A549 (cell line): ENCODE measurements at regions not wholly inside any gene's neighbourhood (a gene's known extent, or its start where the extent isn't known, plus 50 kb on each side); places are given as distances from the start of the nearest gene placed in this dataset.

ENCODE experiments used
- CEBPB ChIP-seq, 2 experiments: fragments of >200 bp in 1 of 2; sonication (Bioruptor Twin) in 1 of 2; formaldehyde crosslinking in 1 of 2; IDR thresholded peaks; 2 replicates each; pipeline ENCODE4 v1.6.1; 2012 to 2016
- CHD2 ChIP-seq: fragments of 150-350 bp; IDR thresholded peaks from 2 replicates; pipeline ENCODE4 v1.6.1; 2014; ENCODE audit warnings: low read length; ENCODE audit not compliant: partially characterized antibody
- EP300 ChIP-seq, 2 experiments: fragments of >200 bp; sonication (Bioruptor Twin); formaldehyde crosslinking; IDR thresholded peaks; 2 replicates in 1 of 2; 3 replicates in 1 of 2; pipeline ENCODE4 v1.6.1; 2016 to 2017
- ESRRA ChIP-seq: fragments of 150-350 bp; IDR thresholded peaks from 2 replicates; pipeline ENCODE4 v1.6.1; 2014; ENCODE audit warnings: mild to moderate bottlenecking, low read length, borderline replicate concordance
- HOXB13 ChIP-seq: fragments of 250-450 bp; sonication (Bioruptor Pico); IDR thresholded peaks from 2 replicates; pipeline ENCODE4 v1.5.0; 2020; ENCODE audit warnings: low read depth, mild to moderate bottlenecking, moderate library complexity
- JUN ChIP-seq, 2 experiments: fragments of >200 bp; sonication (Bioruptor Twin); formaldehyde crosslinking; IDR thresholded peaks; 2 replicates in 1 of 2; 3 replicates in 1 of 2; pipeline ENCODE4 v1.6.1; 2016 to 2017
- MAZ ChIP-seq: fragments of 150-350 bp; IDR thresholded peaks from 2 replicates; pipeline ENCODE4 v1.6.1; 2014; ENCODE audit warnings: antibody characterized with exemption, low read depth, low read length, borderline replicate concordance
- POLR2A ChIP-seq: IDR thresholded peaks from 2 replicates; pipeline ENCODE4 v1.6.1; 2012; ENCODE audit warnings: mild to moderate bottlenecking, low read length
- RARB ChIP-seq: fragments of 250-450 bp; sonication (Bioruptor Pico); IDR thresholded peaks from 2 replicates; pipeline ENCODE4 v1.8.0; 2021; ENCODE audit warnings: mild to moderate bottlenecking, moderate library complexity
- ZNF302 ChIP-seq: fragments of 250-450 bp; sonication (Bioruptor Pico); IDR thresholded peaks from 2 replicates; pipeline ENCODE4 v1.9.0; 2021; ENCODE audit warnings: inconsistent platforms, mild to moderate bottlenecking, moderate library complexity
- TF ChIP-seq, protein P1 (sequence below): fragments of >200 bp; sonication (Bioruptor Twin); formaldehyde crosslinking; IDR thresholded peaks from 3 replicates; pipeline ENCODE4 v1.5.1; 2016
- TF ChIP-seq, protein P2 (sequence below): fragments of 200-600 bp; sonication (generic); IDR thresholded peaks from 2 replicates; pipeline ENCODE4 v1.6.1; 2016; ENCODE audit warnings: antibody characterized with exemption, mild to moderate bottlenecking, moderate library complexity

DNA sequence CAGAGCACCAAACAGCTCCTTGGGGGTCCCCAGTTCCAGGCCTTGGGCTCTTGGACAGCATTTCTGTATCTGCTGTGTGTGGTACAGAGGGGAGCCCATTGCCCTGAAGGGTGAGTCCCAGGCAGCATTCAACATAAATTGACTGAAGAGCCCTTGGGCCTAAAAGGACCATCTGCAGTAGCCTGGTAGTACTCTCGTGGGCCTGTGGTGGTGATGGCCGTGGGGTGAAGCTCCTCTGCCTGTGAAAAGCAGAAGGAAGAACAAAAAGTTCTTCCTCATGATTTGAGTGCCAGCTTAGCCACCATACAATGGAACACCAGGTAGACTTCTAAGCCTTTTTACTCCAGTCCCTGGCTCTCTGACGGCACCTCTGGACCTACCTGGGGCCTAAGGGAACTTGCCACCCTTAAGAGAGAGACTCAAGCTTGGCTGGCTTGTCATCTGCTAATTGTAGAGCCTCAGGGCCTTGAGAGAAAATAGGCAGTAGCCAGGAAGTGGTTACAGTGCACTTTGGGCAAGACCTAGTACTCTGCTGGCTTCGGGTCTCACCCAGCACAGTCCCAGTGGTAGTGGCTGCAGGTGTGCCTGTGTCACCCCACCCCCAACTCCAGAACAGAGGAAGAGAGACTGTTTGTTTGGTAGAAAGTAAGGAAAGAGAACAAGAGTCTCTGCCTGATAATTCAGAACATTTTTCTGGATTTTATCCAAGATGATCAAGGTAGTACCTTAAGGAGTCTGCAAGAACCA, 84.6 kb upstream of the CERS6 start:
- TF ChIP-seq EP300 (IDR thresholded peaks at IDR 0.05), result no peak
- TF ChIP-seq MAZ, result no peak
- TF ChIP-seq, protein P1, sequence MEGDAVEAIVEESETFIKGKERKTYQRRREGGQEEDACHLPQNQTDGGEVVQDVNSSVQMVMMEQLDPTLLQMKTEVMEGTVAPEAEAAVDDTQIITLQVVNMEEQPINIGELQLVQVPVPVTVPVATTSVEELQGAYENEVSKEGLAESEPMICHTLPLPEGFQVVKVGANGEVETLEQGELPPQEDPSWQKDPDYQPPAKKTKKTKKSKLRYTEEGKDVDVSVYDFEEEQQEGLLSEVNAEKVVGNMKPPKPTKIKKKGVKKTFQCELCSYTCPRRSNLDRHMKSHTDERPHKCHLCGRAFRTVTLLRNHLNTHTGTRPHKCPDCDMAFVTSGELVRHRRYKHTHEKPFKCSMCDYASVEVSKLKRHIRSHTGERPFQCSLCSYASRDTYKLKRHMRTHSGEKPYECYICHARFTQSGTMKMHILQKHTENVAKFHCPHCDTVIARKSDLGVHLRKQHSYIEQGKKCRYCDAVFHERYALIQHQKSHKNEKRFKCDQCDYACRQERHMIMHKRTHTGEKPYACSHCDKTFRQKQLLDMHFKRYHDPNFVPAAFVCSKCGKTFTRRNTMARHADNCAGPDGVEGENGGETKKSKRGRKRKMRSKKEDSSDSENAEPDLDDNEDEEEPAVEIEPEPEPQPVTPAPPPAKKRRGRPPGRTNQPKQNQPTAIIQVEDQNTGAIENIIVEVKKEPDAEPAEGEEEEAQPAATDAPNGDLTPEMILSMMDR, result no peak
- no peak for TF ChIP-seq POLR2A
- no peak for TF ChIP-seq CEBPB (IDR thresholded peaks at IDR 0.05)
- no peak for TF ChIP-seq CHD2
- TF ChIP-seq HOXB13 (CRISPR knock-in tag), result no peak
- no peak for TF ChIP-seq RARB (CRISPR knock-in tag)
- TF ChIP-seq JUN (IDR thresholded peaks at IDR 0.05), result no peak
- TF ChIP-seq ZNF302 (CRISPR knock-in tag), result no peak
- TF ChIP-seq, protein P2, sequence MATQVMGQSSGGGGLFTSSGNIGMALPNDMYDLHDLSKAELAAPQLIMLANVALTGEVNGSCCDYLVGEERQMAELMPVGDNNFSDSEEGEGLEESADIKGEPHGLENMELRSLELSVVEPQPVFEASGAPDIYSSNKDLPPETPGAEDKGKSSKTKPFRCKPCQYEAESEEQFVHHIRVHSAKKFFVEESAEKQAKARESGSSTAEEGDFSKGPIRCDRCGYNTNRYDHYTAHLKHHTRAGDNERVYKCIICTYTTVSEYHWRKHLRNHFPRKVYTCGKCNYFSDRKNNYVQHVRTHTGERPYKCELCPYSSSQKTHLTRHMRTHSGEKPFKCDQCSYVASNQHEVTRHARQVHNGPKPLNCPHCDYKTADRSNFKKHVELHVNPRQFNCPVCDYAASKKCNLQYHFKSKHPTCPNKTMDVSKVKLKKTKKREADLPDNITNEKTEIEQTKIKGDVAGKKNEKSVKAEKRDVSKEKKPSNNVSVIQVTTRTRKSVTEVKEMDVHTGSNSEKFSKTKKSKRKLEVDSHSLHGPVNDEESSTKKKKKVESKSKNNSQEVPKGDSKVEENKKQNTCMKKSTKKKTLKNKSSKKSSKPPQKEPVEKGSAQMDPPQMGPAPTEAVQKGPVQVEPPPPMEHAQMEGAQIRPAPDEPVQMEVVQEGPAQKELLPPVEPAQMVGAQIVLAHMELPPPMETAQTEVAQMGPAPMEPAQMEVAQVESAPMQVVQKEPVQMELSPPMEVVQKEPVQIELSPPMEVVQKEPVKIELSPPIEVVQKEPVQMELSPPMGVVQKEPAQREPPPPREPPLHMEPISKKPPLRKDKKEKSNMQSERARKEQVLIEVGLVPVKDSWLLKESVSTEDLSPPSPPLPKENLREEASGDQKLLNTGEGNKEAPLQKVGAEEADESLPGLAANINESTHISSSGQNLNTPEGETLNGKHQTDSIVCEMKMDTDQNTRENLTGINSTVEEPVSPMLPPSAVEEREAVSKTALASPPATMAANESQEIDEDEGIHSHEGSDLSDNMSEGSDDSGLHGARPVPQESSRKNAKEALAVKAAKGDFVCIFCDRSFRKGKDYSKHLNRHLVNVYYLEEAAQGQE, result no peak
- TF ChIP-seq ESRRA, result no peak
